Suprapubic skin (tissue), 4 donors: ENCODE measurements at regions not wholly inside any gene's neighbourhood (a gene's known extent, or its start where the extent isn't known, plus 50 kb on each side); places are given as distances from the start of the nearest gene placed in this dataset.

Experiments
- DNase-seq, 2 donors: peaks; one replicate each; pipeline ENCODE4 v3.0.0-alpha.2; 2019; ENCODE audit warnings: low spot score in 2 of 2
- H3K27ac ChIP-seq: fragments of 200-600 bp; sonication (generic); one replicate; pipeline ENCODE4 v1.5.1; 2019
- H3K27me3 ChIP-seq: fragments of 200-600 bp; sonication (generic); one replicate; pipeline ENCODE4 v1.5.1; 2019
- H3K36me3 ChIP-seq: fragments of 200-600 bp; sonication (generic); one replicate; pipeline ENCODE4 v1.5.1; 2019
- H3K4me1 ChIP-seq: fragments of 200-600 bp; sonication (generic); one replicate; pipeline ENCODE4 v1.5.1; 2019
- H3K4me3 ChIP-seq: fragments of 200-600 bp; sonication (generic); one replicate; pipeline ENCODE4 v1.5.1; 2019; ENCODE audit warnings: mild to moderate bottlenecking
- H3K9me3 ChIP-seq: fragments of 200-600 bp; sonication (generic); one replicate; pipeline ENCODE4 v1.5.1; 2019
- CTCF ChIP-seq, 2 donors: fragments of 200-600 bp in 1 of 2; fragments of 450-650 bp in 1 of 2; sonication (generic) in 1 of 2; IDR thresholded peaks; one replicate each; pipeline ENCODE4 v1.5.1; 2016 to 2019; ENCODE audit warnings: antibody characterized with exemption in 2 of 2, mild to moderate bottlenecking in 1 of 2, moderate library complexity in 1 of 2
- EP300 ChIP-seq: sonication (generic); formaldehyde crosslinking; IDR thresholded peaks from one replicate; pipeline ENCODE4 v1.6.1; 2017; ENCODE audit warnings: antibody characterized with exemption
- POLR2A ChIP-seq, 2 donors: fragments of 450-650 bp; IDR thresholded peaks; one replicate each; pipeline ENCODE4 v1.6.1; 2017; ENCODE audit warnings: antibody characterized with exemption in 2 of 2, mild to moderate bottlenecking in 2 of 2, moderate library complexity in 2 of 2
- POLR2AphosphoS5 ChIP-seq, 3 donors: sonication (generic); formaldehyde crosslinking; IDR thresholded peaks; one replicate each; pipeline ENCODE4 v1.6.1; 2017; ENCODE audit warnings: antibody characterized with exemption in 3 of 3
- WGBS: methylation state at CpG from one replicate; pipeline ENCODE4 v1.1.5; 2018; 5-methylcytosine and 5-hydroxymethylcytosine counted together

GRCh38 chr14:48731260-48731659 is 854.9 kb downstream of the RPS29 start:
- no peak overlapping the region for H3K4me3 ChIP-seq
- no peak overlapping the region for H3K27ac ChIP-seq

GRCh38 chr14:48726080-48726642 is 860.0 kb downstream of the RPS29 start:
- Histone ChIP-seq H3K4me1 (no peaks in the 10 kb centered on the region), H3K36me3 (no peaks in the 10 kb centered on the region), H3K4me3 (no peak overlapping the region), H3K27me3 (no peaks in the 10 kb centered on the region), H3K27ac (no peak overlapping the region), H3K9me3 (no peaks in the 10 kb centered on the region)
- TF ChIP-seq POLR2A (IDR thresholded peaks at IDR 0.05) = no peak
- no peak for TF ChIP-seq CTCF (IDR thresholded peaks at IDR 0.05)
- no peak for TF ChIP-seq POLR2AphosphoS5 (IDR thresholded peaks at IDR 0.05)
- TF ChIP-seq EP300 = no peak
- 76% methylated on average over 6 of the region's 6 CpGs for WGBS
- no peak for DNase-seq

More at GRCh38 chr14:48731260-48731659, 854.9 kb downstream of the RPS29 start:
- Histone ChIP-seq H3K9me3 (no peaks in the 10 kb centered on the region), H3K27me3 (no peaks in the 10 kb centered on the region), H3K4me1 (no peaks in the 10 kb centered on the region), H3K36me3 (no peaks in the 10 kb centered on the region)
- DNase-seq = no peak
- TF ChIP-seq POLR2AphosphoS5 (IDR thresholded peaks at IDR 0.05) (no peak), EP300 (no peak), POLR2A (IDR thresholded peaks at IDR 0.05) (no peak), CTCF (IDR thresholded peaks at IDR 0.05) (no peak)
- WGBS = 56% methylated on average over 2 of the region's 2 CpGs

- Histone ChIP-seq H3K4me1 (no peaks in the 10 kb centered on the region), H3K4me3 (no peak overlapping the region), H3K9me3 (no peaks in the 10 kb centered on the region), H3K27me3 (no peaks in the 10 kb centered on the region), H3K27ac (no peak overlapping the region), H3K36me3 (no peaks in the 10 kb centered on the region)
- 76% methylated on average over 6 of the region's 6 CpGs for WGBS
- DNase-seq = no peak
- TF ChIP-seq POLR2A (IDR thresholded peaks at IDR 0.05) = no peak
- TF ChIP-seq EP300 = no peak
- no peak for TF ChIP-seq CTCF (IDR thresholded peaks at IDR 0.05)
- TF ChIP-seq POLR2AphosphoS5 (IDR thresholded peaks at IDR 0.05) = no peak
These were observed 861.0 kb downstream of the RPS29 start for GRCh38 chr14:48725051-48725734.

GRCh38 chr14:48723841-48724495 is 862.2 kb downstream of the RPS29 start:
- Histone ChIP-seq H3K4me3 (no peak overlapping the region), H3K4me1 (no peaks in the 10 kb centered on the region), H3K9me3 (no peaks in the 10 kb centered on the region), H3K27ac (no peak overlapping the region), H3K27me3 (no peaks in the 10 kb centered on the region), H3K36me3 (no peaks in the 10 kb centered on the region)
- no peak for TF ChIP-seq EP300
- TF ChIP-seq POLR2A (IDR thresholded peaks at IDR 0.05) = no peak
- TF ChIP-seq CTCF (IDR thresholded peaks at IDR 0.05) = no peak
- no peak for TF ChIP-seq POLR2AphosphoS5 (IDR thresholded peaks at IDR 0.05)
- WGBS = 0% methylated on average over 1 of the region's 1 CpG
- no peak for DNase-seq

- no peak overlapping the region for H3K4me3 ChIP-seq
- TF ChIP-seq CTCF (IDR thresholded peaks at IDR 0.05) (no peak), EP300 (no peak), POLR2A (IDR thresholded peaks at IDR 0.05) (no peak), POLR2AphosphoS5 (IDR thresholded peaks at IDR 0.05) (no peak)
- H3K36me3 ChIP-seq = no peaks in the 10 kb centered on the region
- no peak overlapping the region for H3K27ac ChIP-seq
- H3K9me3 ChIP-seq = no peaks in the 10 kb centered on the region
- DNase-seq = no peak
- WGBS = 89% methylated on average over 7 of the region's 7 CpGs
- no peaks in the 10 kb centered on the region for H3K4me1 ChIP-seq
- no peaks in the 10 kb centered on the region for H3K27me3 ChIP-seq
These were observed 871.8 kb downstream of the RPS29 start for GRCh38 chr14:48714366-48714765.
